VCaP (cell line): ENCODE measurements at regions not wholly inside any gene's neighbourhood (a gene's known extent, or its start where the extent isn't known, plus 50 kb on each side); places are given as distances from the start of the nearest gene placed in this dataset.

Source experiments
- H3K27ac ChIP-seq: fragments of 450-650 bp; 2 replicates; pipeline ENCODE4 v1.5.1; 2017
- CTCF ChIP-seq: fragments of 450-650 bp; conservative IDR thresholded peaks from 2 replicates; pipeline ENCODE4 v1.5.1; 2017; ENCODE audit warnings: mild to moderate bottlenecking, moderate library complexity

DNA sequence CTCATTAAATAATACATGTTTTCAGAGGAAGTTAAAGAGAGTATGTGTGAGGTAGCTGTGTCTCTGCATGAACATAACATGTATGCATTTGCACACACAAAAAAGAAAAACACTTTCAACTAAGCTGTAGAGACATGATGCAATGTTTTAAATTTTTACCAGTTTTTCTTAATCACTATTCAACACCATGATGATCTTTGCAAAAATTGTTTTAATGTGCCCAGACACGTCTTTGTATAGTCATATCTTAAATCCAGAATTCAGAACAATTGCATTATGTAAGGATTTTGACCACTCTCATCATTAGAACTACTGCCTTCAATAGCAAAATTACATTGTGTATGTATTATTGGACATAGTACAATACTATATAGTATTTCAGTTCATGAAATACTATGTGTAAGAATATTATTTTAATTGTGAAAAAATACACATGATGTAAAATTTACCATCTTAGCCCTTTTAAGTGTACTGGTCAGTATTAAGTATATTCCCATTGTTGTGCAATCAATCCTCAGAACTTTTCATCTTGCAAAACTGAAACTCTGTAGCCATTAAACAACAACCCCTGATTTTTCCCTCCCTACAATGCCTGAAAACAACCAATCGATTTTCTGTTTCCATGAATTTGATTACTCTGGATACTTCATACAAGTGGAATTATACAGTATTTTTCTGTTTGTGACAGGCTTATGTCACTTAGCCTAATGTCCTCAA is 104.5 kb upstream of the ACVR2A start:
- H3K27ac ChIP-seq: no peak overlapping the region
- TF ChIP-seq CTCF: no peak

GRCh38 chr2:147739508-147739907 is 105.3 kb upstream of the ACVR2A start:
- H3K27ac ChIP-seq: no peak overlapping the region
- TF ChIP-seq CTCF: no peak

DNA sequence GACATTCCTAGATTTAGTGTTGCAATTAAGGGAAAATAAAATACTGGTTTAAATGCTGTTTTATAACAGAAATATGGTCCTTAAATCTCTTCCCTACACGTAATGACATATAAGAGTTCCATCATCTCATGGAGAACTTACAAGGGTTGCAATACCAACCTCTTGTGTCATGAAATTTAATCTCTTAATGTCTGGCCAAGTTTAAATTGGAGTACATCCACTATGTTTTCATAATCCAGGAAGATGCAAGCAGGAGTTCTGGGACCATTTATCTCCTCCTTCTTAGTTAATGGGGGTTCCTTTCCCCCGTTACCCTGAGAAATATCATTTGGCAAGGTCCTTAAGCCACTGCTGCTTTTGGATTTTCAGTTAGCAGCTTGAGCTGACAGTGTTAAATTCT is 126.0 kb upstream of the ACVR2A start:
- no peak overlapping the region for H3K27ac ChIP-seq
- TF ChIP-seq CTCF: no peak

- no peak for TF ChIP-seq CTCF
- peak overlapping the region; percentile 25; the same call in 1 of the 2 replicates for H3K27ac ChIP-seq
Observed at GRCh38 chr2:147716906-147717305, 127.9 kb upstream of the ACVR2A start.

- TF ChIP-seq CTCF: no peak
- no peak overlapping the region for H3K27ac ChIP-seq
Observed at GRCh38 chr2:147715807-147716206, 129.0 kb upstream of the ACVR2A start.

- H3K27ac ChIP-seq: no peak overlapping the region
- no peak for TF ChIP-seq CTCF
Observed at GRCh38 chr2:147714582-147714981, 130.2 kb upstream of the ACVR2A start.

DNA sequence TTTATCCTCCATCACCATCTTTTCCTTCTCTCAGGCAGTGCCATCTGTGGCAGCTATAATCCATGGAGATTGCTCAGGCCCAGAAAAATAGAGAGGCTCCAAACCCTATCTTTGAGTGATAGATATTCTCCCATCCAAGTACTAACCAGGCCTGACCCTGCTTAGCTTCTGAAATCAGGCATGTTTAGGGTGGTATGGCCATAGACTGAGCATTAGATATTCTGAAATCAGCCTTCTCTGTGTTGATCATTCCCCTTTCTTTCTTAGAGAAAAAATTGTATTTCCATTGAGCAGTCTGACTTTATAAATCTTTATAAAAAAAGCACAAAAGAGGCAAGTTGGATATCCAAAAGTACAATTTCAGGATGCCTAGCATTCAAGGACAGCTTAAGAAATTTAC is 131.5 kb upstream of the ACVR2A start:
- TF ChIP-seq CTCF: no peak
- no peak overlapping the region for H3K27ac ChIP-seq
